ENCODE measurements at regions not wholly inside any gene's neighbourhood (a gene's known extent, or its start where the extent isn't known, plus 50 kb on each side); places are given as distances from the start of the nearest gene placed in this dataset.

DNA sequence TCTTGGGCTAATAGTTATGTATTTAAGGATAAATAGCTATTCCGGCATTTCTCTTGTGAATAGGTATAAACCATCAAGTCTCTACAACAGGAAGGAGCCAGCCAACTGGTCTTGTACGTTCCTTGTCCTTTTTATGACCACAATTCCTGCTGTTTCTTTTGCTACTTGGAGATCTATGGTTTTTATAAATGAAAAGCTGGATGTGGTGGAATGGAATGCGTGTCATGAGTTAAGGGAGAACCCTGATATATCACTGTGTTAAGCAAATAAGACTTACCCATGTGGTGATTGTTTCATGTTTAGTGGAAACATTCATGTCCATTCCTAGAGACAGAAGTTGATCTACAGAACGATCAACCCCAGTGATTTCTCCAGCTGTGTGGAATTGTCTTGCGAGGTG, 282.1 kb downstream of the RPS6KC1 start:
- Histone ChIP-seq H3K27ac (no peak overlapping the region), H3K4me3 (no peak overlapping the region), H3K27me3 (replicated peaks in 1 of 7) (no peaks in the 10 kb centered on the region), H3K9me3 (no peaks in the 10 kb centered on the region), H3K36me3 (no peaks in the 10 kb centered on the region), H3K4me1 (no peaks in the 10 kb centered on the region)
- TF ChIP-seq POLR2AphosphoS5 (IDR thresholded peaks at IDR 0.05), result no peak
- no peak for TF ChIP-seq POLR2A (IDR thresholded peaks at IDR 0.05)
- TF ChIP-seq, protein P1, sequence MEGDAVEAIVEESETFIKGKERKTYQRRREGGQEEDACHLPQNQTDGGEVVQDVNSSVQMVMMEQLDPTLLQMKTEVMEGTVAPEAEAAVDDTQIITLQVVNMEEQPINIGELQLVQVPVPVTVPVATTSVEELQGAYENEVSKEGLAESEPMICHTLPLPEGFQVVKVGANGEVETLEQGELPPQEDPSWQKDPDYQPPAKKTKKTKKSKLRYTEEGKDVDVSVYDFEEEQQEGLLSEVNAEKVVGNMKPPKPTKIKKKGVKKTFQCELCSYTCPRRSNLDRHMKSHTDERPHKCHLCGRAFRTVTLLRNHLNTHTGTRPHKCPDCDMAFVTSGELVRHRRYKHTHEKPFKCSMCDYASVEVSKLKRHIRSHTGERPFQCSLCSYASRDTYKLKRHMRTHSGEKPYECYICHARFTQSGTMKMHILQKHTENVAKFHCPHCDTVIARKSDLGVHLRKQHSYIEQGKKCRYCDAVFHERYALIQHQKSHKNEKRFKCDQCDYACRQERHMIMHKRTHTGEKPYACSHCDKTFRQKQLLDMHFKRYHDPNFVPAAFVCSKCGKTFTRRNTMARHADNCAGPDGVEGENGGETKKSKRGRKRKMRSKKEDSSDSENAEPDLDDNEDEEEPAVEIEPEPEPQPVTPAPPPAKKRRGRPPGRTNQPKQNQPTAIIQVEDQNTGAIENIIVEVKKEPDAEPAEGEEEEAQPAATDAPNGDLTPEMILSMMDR (IDR thresholded peaks at IDR 0.05 in 8 of 11, conservative IDR thresholded peaks at IDR 0.05 in 3 of 11), result no peak
- intact Hi-C loops (cut with DNase I; ENCODE audit: low total_unique reads), result no loop called here
- DNase-seq, result no peak
- 84 to 93% (median 90%) methylated on average over 5 of the region's 5 CpGs for WGBS, 5 donors

DNA sequence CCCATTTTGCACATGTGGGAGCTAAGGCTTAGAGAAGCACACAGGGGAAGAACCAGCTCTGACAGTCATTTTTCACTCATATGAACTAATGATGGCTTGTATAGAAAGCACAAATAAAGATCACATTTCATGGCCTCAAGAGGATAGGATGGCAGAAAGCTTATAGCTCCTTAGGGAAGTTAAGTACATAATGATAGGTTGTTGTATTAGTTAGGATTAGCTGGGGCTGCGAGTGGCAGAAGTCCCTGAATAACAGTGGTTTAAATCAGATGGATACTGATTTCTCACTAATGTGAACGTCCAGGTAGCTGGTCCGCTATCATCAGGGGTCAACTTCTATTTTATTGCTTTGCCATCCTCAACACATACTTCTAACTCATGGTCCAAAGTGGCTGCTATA, 284.0 kb downstream of the RPS6KC1 start:
- no peak overlapping the region for H3K4me3 ChIP-seq
- TF ChIP-seq POLR2AphosphoS5 (IDR thresholded peaks at IDR 0.05) (no peak), POLR2A (IDR thresholded peaks at IDR 0.05) (no peak)
- TF ChIP-seq, protein P1 (IDR thresholded peaks at IDR 0.05 in 8 of 11, conservative IDR thresholded peaks at IDR 0.05 in 3 of 11), result no peak
- no peaks in the 10 kb centered on the region for H3K27me3 ChIP-seq (replicated peaks in 1 of 7)
- WGBS, 5 donors, result 86 to 92% (median 91%) methylated on average over 3 of the region's 3 CpGs
- no peak overlapping the region for H3K27ac ChIP-seq
- no peaks in the 10 kb centered on the region for H3K36me3 ChIP-seq
- no peak for DNase-seq
- H3K9me3 ChIP-seq, result no peaks in the 10 kb centered on the region
- H3K4me1 ChIP-seq, result no peaks in the 10 kb centered on the region
- intact Hi-C loops (cut with DNase I; ENCODE audit: low total_unique reads), result no loop called here

DNA sequence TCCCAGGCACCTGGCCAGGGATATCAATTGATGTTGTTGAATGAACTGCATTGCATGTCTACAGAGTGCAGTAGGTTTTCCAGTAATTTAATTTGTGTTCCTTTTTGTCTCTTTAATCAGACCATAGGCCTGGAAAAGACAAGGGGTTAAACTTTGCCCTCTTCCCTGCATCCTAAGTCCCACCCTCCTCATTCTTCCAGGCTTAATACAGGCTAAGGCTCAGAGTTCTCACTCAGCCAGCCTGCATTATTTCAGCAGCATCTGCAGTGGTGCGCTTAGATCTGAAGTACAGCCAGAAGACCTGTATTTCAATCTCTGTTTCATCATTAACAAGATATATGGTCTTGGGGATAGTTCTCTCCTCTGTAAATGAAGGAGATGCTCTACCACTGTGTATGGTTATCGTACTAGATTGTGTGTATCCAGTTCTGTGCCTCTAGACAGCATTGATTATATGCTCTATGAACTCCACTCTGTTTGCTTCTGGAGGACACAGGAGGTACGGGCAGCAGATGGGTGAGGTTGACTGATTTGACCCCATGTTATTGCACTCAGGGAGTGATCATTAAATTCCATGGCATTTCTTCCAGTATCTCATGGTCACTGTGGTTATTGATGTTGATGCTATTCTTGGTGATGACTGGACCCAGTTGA, 286.1 kb downstream of the RPS6KC1 start:
- Histone ChIP-seq H3K27ac (no peak overlapping the region), H3K36me3 (no peaks in the 10 kb centered on the region), H3K27me3 (replicated peaks in 1 of 7) (no peaks in the 10 kb centered on the region), H3K4me3 (no peak overlapping the region), H3K9me3 (no peaks in the 10 kb centered on the region), H3K4me1 (no peaks in the 10 kb centered on the region)
- DNase-seq, result no peak
- 81 to 93% (median 91%) methylated on average over 3 of the region's 3 CpGs for WGBS, 5 donors
- intact Hi-C loops (cut with DNase I; ENCODE audit: low total_unique reads), result no loop called here
- TF ChIP-seq POLR2AphosphoS5 (IDR thresholded peaks at IDR 0.05) (no peak), POLR2A (IDR thresholded peaks at IDR 0.05) (no peak)
- TF ChIP-seq, protein P1 (IDR thresholded peaks at IDR 0.05 in 8 of 11, conservative IDR thresholded peaks at IDR 0.05 in 3 of 11), result no peak

DNA sequence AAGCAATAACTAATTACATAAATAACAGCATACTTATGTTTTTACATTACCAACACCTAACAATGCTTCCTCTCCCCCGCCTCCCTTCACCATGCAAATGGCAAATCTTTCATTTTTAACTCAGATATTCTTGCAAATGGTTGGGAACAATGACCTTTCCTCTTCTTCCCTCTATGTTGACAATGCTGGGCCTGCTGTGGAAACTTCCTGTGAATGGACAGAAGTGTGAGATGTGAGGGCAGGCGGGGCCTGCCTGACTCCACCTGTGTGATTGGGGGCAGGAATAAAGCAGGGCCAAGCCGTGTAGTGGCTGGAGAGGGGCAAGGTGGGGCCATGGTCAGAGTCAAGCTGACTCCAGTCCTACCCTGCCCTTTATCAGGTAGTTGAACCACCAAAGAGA, 289.6 kb downstream of the RPS6KC1 start:
- 75 to 87% (median 82%) methylated on average over 3 of the region's 3 CpGs for WGBS, 5 donors
- H3K4me3 ChIP-seq, result no peak overlapping the region
- intact Hi-C loops (cut with DNase I; ENCODE audit: low total_unique reads), result no loop called here
- no peaks in the 10 kb centered on the region for H3K27me3 ChIP-seq (replicated peaks in 1 of 7)
- TF ChIP-seq POLR2A (IDR thresholded peaks at IDR 0.05) (no peak), POLR2AphosphoS5 (IDR thresholded peaks at IDR 0.05) (no peak)
- TF ChIP-seq, protein P1 (IDR thresholded peaks at IDR 0.05 in 8 of 11, conservative IDR thresholded peaks at IDR 0.05 in 3 of 11), result no peak
- H3K27ac ChIP-seq, result no peak overlapping the region
- DNase-seq, result no peak
- H3K36me3 ChIP-seq, result no peaks in the 10 kb centered on the region
- no peaks in the 10 kb centered on the region for H3K4me1 ChIP-seq
- H3K9me3 ChIP-seq, result peaks cover 0 to 6% (median 0%) of the 10 kb centered on the region in 8 donors
